ENCODE measurements at regions not wholly inside any gene's neighbourhood (a gene's known extent, or its start where the extent isn't known, plus 50 kb on each side); places are given as distances from the start of the nearest gene placed in this dataset. TPM values are rescaled to one million over a fixed set of nuclear protein-coding genes. Genes with fewer than 3 reads are reported as not detected.
"Not testable (repeated sequence)": the region's sequence is repeated elsewhere in the genome, so short reads cannot be mapped to it uniquely, and the experiment has no call there.

- whole genome bisulfite sequencing (ENCODE audit: insufficient coverage): 67% methylated on average over 1 of the region's 3 CpGs
- H3K4me1 Mint-ChIP-seq; H3K27me3 ChIP-seq (ENCODE audit: control insufficient read depth in 2 of 2, insufficient read depth in 2 of 2, low read length in 2 of 2); H4K20me1 ChIP-seq (ENCODE audit: insufficient read depth, low read length); H3K9ac ChIP-seq (ENCODE audit: insufficient read depth, low read length, poor library complexity, severe bottlenecking); H3K4me2 ChIP-seq (replicated peaks; ENCODE audit: extremely low read depth, low read length, poor library complexity, severe bottlenecking); H3K4me3 ChIP-seq (replicated peaks in 1 of 3; ENCODE audit: low read depth in 2 of 3, low read length in 3 of 3); H2AFZ ChIP-seq (ENCODE audit: insufficient read depth, low read depth, low read length, poor library complexity, severe bottlenecking); H3K4me3 Mint-ChIP-seq; H3K27me3 Mint-ChIP-seq (ENCODE audit: low read depth in 3 of 3); H3K36me3 ChIP-seq (replicated peaks in 1 of 2; ENCODE audit: control insufficient read depth in 1 of 2, insufficient read depth in 2 of 2, low read length in 2 of 2); H3K36me3 Mint-ChIP-seq; DNase-seq; H3K27ac Mint-ChIP-seq; H3K27ac ChIP-seq (ENCODE audit: low read depth in 1 of 2, low read length in 2 of 2); H3K4me1 ChIP-seq (ENCODE audit: control insufficient read depth in 1 of 2, insufficient read depth in 2 of 2, low read length in 2 of 2); intact Hi-C loops (cut with micrococcal nuclease); H3K79me2 ChIP-seq (ENCODE audit: insufficient read depth, low read length): not testable (repeated sequence)
- peaks cover 2 to 16% (median 9%) of the 10 kb centered on the region in 7 donors for H3K9me3 Mint-ChIP-seq
- H3K9me3 ChIP-seq (replicated peaks in 1 of 2; ENCODE audit: control insufficient read depth in 1 of 2, insufficient read depth in 1 of 2, low read length in 2 of 2): peaks cover 0 to 13% of the 10 kb centered on the region in 2 donors
Measured at GRCh38 chr6:58365856-58366255, 1048.4 kb downstream of the PRIM2 start.

- no CpG with 5 or more reads among the region's 2 CpGs for WGBS (ENCODE audit: insufficient coverage)
Measured at GRCh38 chr6:58406659-58407058, 1089.2 kb downstream of the PRIM2 start.

GRCh38 chr6:58419321-58419720 lies 1101.9 kb downstream of the PRIM2 start:
- H3K4me1 Mint-ChIP-seq: no peaks in the 10 kb centered on the region
- intact Hi-C loops (cut with micrococcal nuclease): no loop called here
- no peak for DNase-seq
- Histone ChIP-seq H4K20me1 (ENCODE audit: insufficient read depth, low read length) (no peaks in the 10 kb centered on the region), H3K36me3 (replicated peaks in 1 of 2; ENCODE audit: control insufficient read depth in 1 of 2, insufficient read depth in 2 of 2, low read length in 2 of 2) (no peaks in the 10 kb centered on the region), H3K4me3 (replicated peaks in 1 of 3; ENCODE audit: low read depth in 2 of 3, low read length in 3 of 3) (no peak overlapping the region), H3K27me3 (ENCODE audit: control insufficient read depth in 2 of 2, insufficient read depth in 2 of 2, low read length in 2 of 2) (no peaks in the 10 kb centered on the region), H3K27ac (ENCODE audit: low read depth in 1 of 2, low read length in 2 of 2) (no peak overlapping the region), H3K79me2 (ENCODE audit: insufficient read depth, low read length) (no peaks in the 10 kb centered on the region), H3K4me1 (ENCODE audit: control insufficient read depth in 1 of 2, insufficient read depth in 2 of 2, low read length in 2 of 2) (no peaks in the 10 kb centered on the region), H3K9me3 (replicated peaks in 1 of 2; ENCODE audit: control insufficient read depth in 1 of 2, insufficient read depth in 1 of 2, low read length in 2 of 2) (peaks cover 7 to 59% of the 10 kb centered on the region in 2 donors), H2AFZ (ENCODE audit: insufficient read depth, low read depth, low read length, poor library complexity, severe bottlenecking) (no peak overlapping the region), H3K4me2 (replicated peaks; ENCODE audit: extremely low read depth, low read length, poor library complexity, severe bottlenecking) (no peak overlapping the region), H3K9ac (ENCODE audit: insufficient read depth, low read length, poor library complexity, severe bottlenecking) (no peak overlapping the region)
- no peak overlapping the region for H3K4me3 Mint-ChIP-seq
- TF ChIP-seq, protein P1, sequence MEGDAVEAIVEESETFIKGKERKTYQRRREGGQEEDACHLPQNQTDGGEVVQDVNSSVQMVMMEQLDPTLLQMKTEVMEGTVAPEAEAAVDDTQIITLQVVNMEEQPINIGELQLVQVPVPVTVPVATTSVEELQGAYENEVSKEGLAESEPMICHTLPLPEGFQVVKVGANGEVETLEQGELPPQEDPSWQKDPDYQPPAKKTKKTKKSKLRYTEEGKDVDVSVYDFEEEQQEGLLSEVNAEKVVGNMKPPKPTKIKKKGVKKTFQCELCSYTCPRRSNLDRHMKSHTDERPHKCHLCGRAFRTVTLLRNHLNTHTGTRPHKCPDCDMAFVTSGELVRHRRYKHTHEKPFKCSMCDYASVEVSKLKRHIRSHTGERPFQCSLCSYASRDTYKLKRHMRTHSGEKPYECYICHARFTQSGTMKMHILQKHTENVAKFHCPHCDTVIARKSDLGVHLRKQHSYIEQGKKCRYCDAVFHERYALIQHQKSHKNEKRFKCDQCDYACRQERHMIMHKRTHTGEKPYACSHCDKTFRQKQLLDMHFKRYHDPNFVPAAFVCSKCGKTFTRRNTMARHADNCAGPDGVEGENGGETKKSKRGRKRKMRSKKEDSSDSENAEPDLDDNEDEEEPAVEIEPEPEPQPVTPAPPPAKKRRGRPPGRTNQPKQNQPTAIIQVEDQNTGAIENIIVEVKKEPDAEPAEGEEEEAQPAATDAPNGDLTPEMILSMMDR (IDR thresholded peaks at IDR 0.05): no peak
- H3K27me3 Mint-ChIP-seq (ENCODE audit: low read depth in 3 of 3): no peaks in the 10 kb centered on the region
- H3K9me3 Mint-ChIP-seq: peaks cover 6 to 16% (median 10%) of the 10 kb centered on the region in 7 donors
- no peaks in the 10 kb centered on the region for H3K36me3 Mint-ChIP-seq
- H3K27ac Mint-ChIP-seq: no peak overlapping the region

More at GRCh38 chr6:58406659-58407058, 1089.2 kb downstream of the PRIM2 start:
- H3K4me2 ChIP-seq (replicated peaks; ENCODE audit: extremely low read depth, low read length, poor library complexity, severe bottlenecking); H3K27me3 ChIP-seq (ENCODE audit: control insufficient read depth in 2 of 2, insufficient read depth in 2 of 2, low read length in 2 of 2); H4K20me1 ChIP-seq (ENCODE audit: insufficient read depth, low read length); H3K27ac Mint-ChIP-seq; H3K27ac ChIP-seq (ENCODE audit: low read depth in 1 of 2, low read length in 2 of 2); H3K4me1 ChIP-seq (ENCODE audit: control insufficient read depth in 1 of 2, insufficient read depth in 2 of 2, low read length in 2 of 2); H3K27me3 Mint-ChIP-seq (ENCODE audit: low read depth in 3 of 3); intact Hi-C loops (cut with micrococcal nuclease); H3K36me3 Mint-ChIP-seq; H3K4me3 Mint-ChIP-seq; H3K4me1 Mint-ChIP-seq; H2AFZ ChIP-seq (ENCODE audit: insufficient read depth, low read depth, low read length, poor library complexity, severe bottlenecking); DNase-seq; H3K9ac ChIP-seq (ENCODE audit: insufficient read depth, low read length, poor library complexity, severe bottlenecking); H3K36me3 ChIP-seq (replicated peaks in 1 of 2; ENCODE audit: control insufficient read depth in 1 of 2, insufficient read depth in 2 of 2, low read length in 2 of 2); H3K4me3 ChIP-seq (replicated peaks in 1 of 3; ENCODE audit: low read depth in 2 of 3, low read length in 3 of 3); H3K79me2 ChIP-seq (ENCODE audit: insufficient read depth, low read length): not testable (repeated sequence)
- H3K9me3 Mint-ChIP-seq: peaks cover 3 to 26% (median 8%) of the 10 kb centered on the region in 7 donors
- H3K9me3 ChIP-seq (replicated peaks in 1 of 2; ENCODE audit: control insufficient read depth in 1 of 2, insufficient read depth in 1 of 2, low read length in 2 of 2): peaks cover 8 to 65% of the 10 kb centered on the region in 2 donors

Small RNA genes in the stretch of these regions (small RNA-seq; reads per million reads assigned to genes)
- not detected for gene AL603755.1 (ENCODE audit: insufficient read length, low read depth)
